Dermis blood vessel endothelial cell (primary cell): ENCODE measurements at regions not wholly inside any gene's neighbourhood (a gene's known extent, or its start where the extent isn't known, plus 50 kb on each side); places are given as distances from the start of the nearest gene placed in this dataset.
"Not testable (repeated sequence)": the region's sequence is repeated elsewhere in the genome, so short reads cannot be mapped to it uniquely, and the experiment has no call there.

Experiments
- DNase-seq: peaks from one replicate; pipeline ENCODE4 v3.0.0; 2010

- no peak for DNase-seq
Measured at GRCh38 chr5:68066277-68066955, 149.1 kb upstream of the PIK3R1 start.

- not testable (repeated sequence) for DNase-seq
Measured at GRCh38 chr5:68065321-68065720, 150.2 kb upstream of the PIK3R1 start.

- DNase-seq = no peak
Measured at GRCh38 chr5:68060382-68060781, 155.2 kb upstream of the PIK3R1 start.

- DNase-seq = no peak
Measured at GRCh38 chr5:68057191-68057590, 158.4 kb upstream of the PIK3R1 start.

GRCh38 chr5:68055686-68056085 lies 159.9 kb upstream of the PIK3R1 start:
- DNase-seq = no peak

GRCh38 chr5:68054638-68055037 lies 160.9 kb upstream of the PIK3R1 start:
- no peak for DNase-seq

- DNase-seq = peak; percentile 21
Measured at GRCh38 chr5:68053202-68053601, 162.4 kb upstream of the PIK3R1 start.

GRCh38 chr5:68049053-68049713 lies 166.4 kb upstream of the PIK3R1 start:
- no peak for DNase-seq

- DNase-seq = no peak
Measured at GRCh38 chr5:68048516-68048915, 167.0 kb upstream of the PIK3R1 start.

GRCh38 chr5:68048054-68048453 lies 167.5 kb upstream of the PIK3R1 start:
- not testable (repeated sequence) for DNase-seq

- DNase-seq = no peak
Measured at GRCh38 chr5:68047035-68047434, 168.5 kb upstream of the PIK3R1 start.

- peak; percentile 35 for DNase-seq
Measured at GRCh38 chr5:68046445-68046844, 169.1 kb upstream of the PIK3R1 start.

GRCh38 chr5:68041293-68041692 lies 174.3 kb upstream of the PIK3R1 start:
- no peak for DNase-seq

GRCh38 chr5:68037546-68037945 lies 178.0 kb upstream of the PIK3R1 start:
- no peak for DNase-seq

GRCh38 chr5:68033961-68034571 lies 181.5 kb upstream of the PIK3R1 start:
- DNase-seq = peak; percentile 21

- DNase-seq = no peak
Measured at GRCh38 chr5:68033029-68033428, 182.5 kb upstream of the PIK3R1 start.

GRCh38 chr5:68032216-68032762 lies 183.3 kb upstream of the PIK3R1 start:
- no peak for DNase-seq

GRCh38 chr5:68028131-68028727 lies 187.3 kb upstream of the PIK3R1 start:
- DNase-seq = peak; percentile 12

GRCh38 chr5:68027519-68027918 lies 188.0 kb upstream of the PIK3R1 start:
- DNase-seq = peak; percentile 15

GRCh38 chr5:68026092-68026885 lies 189.3 kb upstream of the PIK3R1 start:
- DNase-seq = no peak

GRCh38 chr5:68024426-68024825 lies 191.1 kb upstream of the PIK3R1 start:
- no peak for DNase-seq

GRCh38 chr5:68021916-68022315 lies 193.6 kb upstream of the PIK3R1 start:
- no peak for DNase-seq

GRCh38 chr5:68021227-68021626 lies 194.3 kb upstream of the PIK3R1 start:
- no peak for DNase-seq
